ENCODE measurements at regions not wholly inside any gene's neighbourhood (a gene's known extent, or its start where the extent isn't known, plus 50 kb on each side); places are given as distances from the start of the nearest gene placed in this dataset.

- Histone ChIP-seq H3K4me3 (no peak overlapping the region), H3K4me1 (no peaks in the 10 kb centered on the region), H3K9me3 (no peaks in the 10 kb centered on the region), H3K36me3 (no peaks in the 10 kb centered on the region), H3K27ac (no peak overlapping the region), H3K27me3 (no peaks in the 10 kb centered on the region)
- TF ChIP-seq, protein P1, sequence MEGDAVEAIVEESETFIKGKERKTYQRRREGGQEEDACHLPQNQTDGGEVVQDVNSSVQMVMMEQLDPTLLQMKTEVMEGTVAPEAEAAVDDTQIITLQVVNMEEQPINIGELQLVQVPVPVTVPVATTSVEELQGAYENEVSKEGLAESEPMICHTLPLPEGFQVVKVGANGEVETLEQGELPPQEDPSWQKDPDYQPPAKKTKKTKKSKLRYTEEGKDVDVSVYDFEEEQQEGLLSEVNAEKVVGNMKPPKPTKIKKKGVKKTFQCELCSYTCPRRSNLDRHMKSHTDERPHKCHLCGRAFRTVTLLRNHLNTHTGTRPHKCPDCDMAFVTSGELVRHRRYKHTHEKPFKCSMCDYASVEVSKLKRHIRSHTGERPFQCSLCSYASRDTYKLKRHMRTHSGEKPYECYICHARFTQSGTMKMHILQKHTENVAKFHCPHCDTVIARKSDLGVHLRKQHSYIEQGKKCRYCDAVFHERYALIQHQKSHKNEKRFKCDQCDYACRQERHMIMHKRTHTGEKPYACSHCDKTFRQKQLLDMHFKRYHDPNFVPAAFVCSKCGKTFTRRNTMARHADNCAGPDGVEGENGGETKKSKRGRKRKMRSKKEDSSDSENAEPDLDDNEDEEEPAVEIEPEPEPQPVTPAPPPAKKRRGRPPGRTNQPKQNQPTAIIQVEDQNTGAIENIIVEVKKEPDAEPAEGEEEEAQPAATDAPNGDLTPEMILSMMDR (IDR thresholded peaks at IDR 0.05) = no peak
- TF ChIP-seq POLR2A (IDR thresholded peaks at IDR 0.05) = no peak
- TF ChIP-seq POLR2AphosphoS5 (IDR thresholded peaks at IDR 0.05; ENCODE audit: insufficient read depth in 1 of 2, low read depth in 1 of 2) = no peak
- no peak for DNase-seq (ENCODE audit: extremely low spot score in 2 of 2)
- intact Hi-C loops (cut with DNase I) = no loop called here
Observed at GRCh38 chr4:14545807-14546206, 456.5 kb upstream of the CPEB2 start.

DNA sequence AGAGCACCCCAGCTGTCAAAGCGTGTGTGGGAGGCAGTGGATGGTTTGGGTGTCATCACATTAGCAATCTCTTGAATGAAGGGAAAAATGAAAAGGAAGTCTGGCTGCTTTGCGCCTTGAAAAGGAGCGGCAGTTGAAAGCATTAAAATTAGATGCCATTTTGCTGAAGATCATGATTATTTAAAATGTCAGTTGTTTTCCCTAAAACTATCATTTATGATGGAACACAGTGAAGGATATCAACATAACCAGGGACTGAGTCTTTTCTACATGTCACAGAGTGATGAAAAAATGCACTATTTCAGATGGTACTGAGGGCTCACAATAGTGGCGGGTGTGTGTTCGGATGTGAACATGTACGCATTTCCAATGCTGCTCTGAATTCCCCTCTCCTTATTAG, 450.2 kb upstream of the CPEB2 start:
- TF ChIP-seq, protein P1 (IDR thresholded peaks at IDR 0.05) = no peak
- no peak for TF ChIP-seq POLR2AphosphoS5 (IDR thresholded peaks at IDR 0.05; ENCODE audit: insufficient read depth in 1 of 2, low read depth in 1 of 2)
- TF ChIP-seq POLR2A (IDR thresholded peaks at IDR 0.05) = no peak
- Histone ChIP-seq H3K4me1 (no peaks in the 10 kb centered on the region), H3K36me3 (no peaks in the 10 kb centered on the region), H3K27me3 (no peaks in the 10 kb centered on the region), H3K9me3 (no peaks in the 10 kb centered on the region), H3K27ac (no peak overlapping the region), H3K4me3 (no peak overlapping the region)
- intact Hi-C loops (cut with DNase I) = no loop called here
- DNase-seq (ENCODE audit: extremely low spot score in 2 of 2) = no peak

DNA sequence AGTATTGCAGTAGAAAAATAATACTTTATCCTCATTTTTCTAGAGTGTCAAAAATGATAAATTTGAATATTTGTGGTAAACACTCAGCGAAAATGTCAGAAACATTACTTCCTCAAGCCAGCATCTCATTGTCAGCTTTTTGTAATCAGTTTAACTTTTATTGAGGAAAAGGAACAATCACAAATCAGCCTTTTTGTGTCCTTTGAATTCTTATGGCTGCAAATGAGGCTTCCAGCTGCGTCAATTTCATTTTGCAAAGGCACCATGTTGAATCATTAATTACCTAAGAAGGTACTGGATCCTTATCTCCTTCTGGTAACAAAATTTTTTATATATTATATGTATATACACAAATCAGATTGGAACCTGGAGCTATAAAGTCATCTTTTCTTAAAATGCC, 442.6 kb upstream of the CPEB2 start:
- no peak for DNase-seq (ENCODE audit: extremely low spot score in 2 of 2)
- Histone ChIP-seq H3K4me1 (no peaks in the 10 kb centered on the region), H3K36me3 (no peaks in the 10 kb centered on the region), H3K9me3 (no peaks in the 10 kb centered on the region), H3K4me3 (no peak overlapping the region), H3K27me3 (no peaks in the 10 kb centered on the region), H3K27ac (no peak overlapping the region)
- intact Hi-C loops (cut with DNase I) = no loop called here
- TF ChIP-seq POLR2A (IDR thresholded peaks at IDR 0.05) (no peak), POLR2AphosphoS5 (IDR thresholded peaks at IDR 0.05; ENCODE audit: insufficient read depth in 1 of 2, low read depth in 1 of 2) (no peak)
- TF ChIP-seq, protein P1 (IDR thresholded peaks at IDR 0.05) = no peak

DNA sequence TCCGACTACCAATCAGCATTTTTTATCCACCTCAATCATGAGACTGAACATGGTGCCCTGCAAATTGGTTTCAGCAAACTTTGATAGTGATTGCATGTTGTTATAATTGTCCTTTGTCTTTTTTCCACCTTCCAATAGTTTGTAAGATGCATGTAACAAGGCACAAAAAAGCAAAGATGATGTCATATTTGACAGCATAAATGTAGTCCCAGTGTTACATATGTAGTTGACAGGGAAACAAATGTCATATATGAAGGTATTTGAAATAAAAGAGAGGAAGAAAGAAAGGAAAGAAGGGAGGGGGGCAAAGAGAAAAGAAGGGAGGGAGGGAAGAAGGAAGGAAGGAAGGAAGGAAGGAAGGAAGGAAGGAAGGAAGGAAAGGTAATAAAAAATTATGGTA, 441.7 kb upstream of the CPEB2 start:
- H3K27me3 ChIP-seq = no peaks in the 10 kb centered on the region
- no peaks in the 10 kb centered on the region for H3K36me3 ChIP-seq
- H3K4me1 ChIP-seq = no peaks in the 10 kb centered on the region
- H3K9me3 ChIP-seq = no peaks in the 10 kb centered on the region
- no peak overlapping the region for H3K27ac ChIP-seq
- intact Hi-C loops (cut with DNase I) = no loop called here
- DNase-seq (ENCODE audit: extremely low spot score in 2 of 2) = no peak
- H3K4me3 ChIP-seq = no peak overlapping the region
- no peak for TF ChIP-seq POLR2A (IDR thresholded peaks at IDR 0.05)
- TF ChIP-seq, protein P1 (IDR thresholded peaks at IDR 0.05) = no peak
- TF ChIP-seq POLR2AphosphoS5 (IDR thresholded peaks at IDR 0.05; ENCODE audit: insufficient read depth in 1 of 2, low read depth in 1 of 2) = no peak

DNA sequence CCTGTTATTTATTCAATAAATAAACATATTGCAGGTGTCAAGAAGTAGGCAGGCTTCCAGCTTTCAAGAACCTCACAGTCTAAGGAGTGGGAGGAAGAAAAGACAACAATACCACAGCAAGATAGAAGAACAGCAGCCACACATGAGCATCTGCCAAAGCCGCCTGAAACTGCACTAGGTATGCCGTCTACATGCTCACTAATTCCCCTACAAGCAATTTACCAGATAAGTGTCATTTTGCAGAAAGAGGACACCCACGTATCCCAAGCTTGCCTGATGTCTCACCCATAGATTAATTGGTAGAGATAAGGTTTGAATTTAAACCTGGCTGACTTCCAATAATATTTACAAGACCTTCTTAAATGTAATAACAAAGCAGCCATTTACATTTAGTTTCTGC, 439.4 kb upstream of the CPEB2 start:
- TF ChIP-seq POLR2A (IDR thresholded peaks at IDR 0.05) (no peak), POLR2AphosphoS5 (IDR thresholded peaks at IDR 0.05; ENCODE audit: insufficient read depth in 1 of 2, low read depth in 1 of 2) (no peak)
- TF ChIP-seq, protein P1 (IDR thresholded peaks at IDR 0.05) = no peak
- DNase-seq (ENCODE audit: extremely low spot score in 2 of 2) = no peak
- intact Hi-C loops (cut with DNase I) = no loop called here
- Histone ChIP-seq H3K36me3 (no peaks in the 10 kb centered on the region), H3K4me1 (no peaks in the 10 kb centered on the region), H3K4me3 (no peak overlapping the region), H3K27me3 (no peaks in the 10 kb centered on the region), H3K27ac (no peak overlapping the region), H3K9me3 (no peaks in the 10 kb centered on the region)

All from vagina (tissue), 2 donors.